ENCODE measurements at regions not wholly inside any gene's neighbourhood (a gene's known extent, or its start where the extent isn't known, plus 50 kb on each side); places are given as distances from the start of the nearest gene placed in this dataset.

- Mint-ChIP-seq H3K36me3 (ENCODE audit: low read depth) (no peaks in the 10 kb centered on the region), H3K9me3 (ENCODE audit: low read depth) (no peaks in the 10 kb centered on the region), H3K27me3 (peaks cover 19% of the 10 kb centered on the region), H3K27ac (no peak overlapping the region), H3K4me1 (no peaks in the 10 kb centered on the region), H3K4me3 (no peak overlapping the region)
- ChIA-PET CTCF (no interaction called here), POLR2A (no interaction called here)
- intact Hi-C loops (cut with DNase I, micrococcal nuclease): no loop called here
- no peak for ATAC-seq
- no peak for DNase-seq
Observed at GRCh38 chr2:176691471-176691870, 422.2 kb downstream of the MTX2 start.

- no peaks in the 10 kb centered on the region for H3K4me1 Mint-ChIP-seq
- ChIA-PET CTCF (no interaction called here), POLR2A (interaction anchor here (0.6 kb wide), 1 partner anchor 20 kb away, joined by 4 read pairs; no protein-coding TSS in a partner anchor)
Observed at GRCh38 chr2:176692533-176692932, 423.3 kb downstream of the MTX2 start.

DNA sequence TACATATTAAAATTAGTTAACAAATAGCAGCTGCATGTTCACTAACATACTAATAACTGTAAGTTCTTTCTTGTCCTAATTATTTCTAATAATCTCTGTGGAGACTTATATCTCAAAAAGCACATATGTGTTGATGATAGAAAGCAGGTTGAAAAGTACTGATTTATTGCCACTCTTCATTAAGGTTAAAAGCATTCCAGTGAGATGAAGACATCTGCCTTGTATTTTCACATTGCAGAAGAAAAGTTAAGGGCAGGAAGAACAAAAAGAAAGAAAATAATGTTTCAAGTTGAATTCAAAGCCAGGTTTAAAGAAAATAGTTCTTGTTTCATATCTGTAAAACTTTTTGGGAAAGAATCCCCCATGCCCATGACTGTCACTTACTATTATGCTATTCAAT, 429.9 kb downstream of the MTX2 start:
- POLR2A ChIA-PET: no interaction called here
- no peaks in the 10 kb centered on the region for H3K36me3 Mint-ChIP-seq (ENCODE audit: low read depth)
- no peak overlapping the region for H3K4me3 Mint-ChIP-seq
- no peak overlapping the region for H3K27ac Mint-ChIP-seq
- H3K27me3 Mint-ChIP-seq: peaks cover 9% of the 10 kb centered on the region
- DNase-seq (no peak), ATAC-seq (no peak)
- no peaks in the 10 kb centered on the region for H3K9me3 Mint-ChIP-seq (ENCODE audit: low read depth)
- H3K4me1 Mint-ChIP-seq: no peaks in the 10 kb centered on the region
- CTCF ChIA-PET: interaction anchor here (0.7 kb wide), 1 partner anchor 11 kb away, joined by 3 read pairs; no protein-coding TSS in a partner anchor
- intact Hi-C loops (cut with DNase I, micrococcal nuclease): no loop called here

More at GRCh38 chr2:176692533-176692932, 423.3 kb downstream of the MTX2 start:
- no peaks in the 10 kb centered on the region for H3K9me3 Mint-ChIP-seq (ENCODE audit: low read depth)
- no peak for ATAC-seq
- H3K36me3 Mint-ChIP-seq (ENCODE audit: low read depth): no peaks in the 10 kb centered on the region
- no peak overlapping the region for H3K27ac Mint-ChIP-seq
- no peak overlapping the region for H3K4me3 Mint-ChIP-seq
- DNase-seq: no peak
- intact Hi-C loops (cut with DNase I, micrococcal nuclease): no loop called here
- H3K27me3 Mint-ChIP-seq: peaks cover 19% of the 10 kb centered on the region

- intact Hi-C loops (cut with DNase I, micrococcal nuclease): no loop called here
- H3K36me3 Mint-ChIP-seq (ENCODE audit: low read depth): no peaks in the 10 kb centered on the region
- ATAC-seq (no peak), DNase-seq (no peak)
- peaks cover 8% of the 10 kb centered on the region for H3K27me3 Mint-ChIP-seq
- ChIA-PET CTCF (interaction anchor here (0.7 kb wide), 1 partner anchor 12 kb away, joined by 3 read pairs; no protein-coding TSS in a partner anchor), POLR2A (no interaction called here)
- H3K4me1 Mint-ChIP-seq: no peaks in the 10 kb centered on the region
- H3K27ac Mint-ChIP-seq: no peak overlapping the region
- H3K4me3 Mint-ChIP-seq: no peak overlapping the region
- no peaks in the 10 kb centered on the region for H3K9me3 Mint-ChIP-seq (ENCODE audit: low read depth)
Observed at GRCh38 chr2:176699644-176700043, 430.4 kb downstream of the MTX2 start.

GRCh38 chr2:176702131-176702530, 432.9 kb downstream of the MTX2 start:
- Mint-ChIP-seq H3K9me3 (ENCODE audit: low read depth) (no peaks in the 10 kb centered on the region), H3K36me3 (ENCODE audit: low read depth) (no peaks in the 10 kb centered on the region), H3K4me1 (no peaks in the 10 kb centered on the region), H3K27ac (no peak overlapping the region), H3K4me3 (no peak overlapping the region), H3K27me3 (peaks cover 8% of the 10 kb centered on the region)
- ChIA-PET POLR2A (no interaction called here), CTCF (interaction anchor here (1.1 kb wide), 1 partner anchor 115 kb away, joined by 3 read pairs; no protein-coding TSS in a partner anchor)
- ATAC-seq (no peak), DNase-seq (no peak)
- intact Hi-C loops (cut with DNase I, micrococcal nuclease): no loop called here

DNA sequence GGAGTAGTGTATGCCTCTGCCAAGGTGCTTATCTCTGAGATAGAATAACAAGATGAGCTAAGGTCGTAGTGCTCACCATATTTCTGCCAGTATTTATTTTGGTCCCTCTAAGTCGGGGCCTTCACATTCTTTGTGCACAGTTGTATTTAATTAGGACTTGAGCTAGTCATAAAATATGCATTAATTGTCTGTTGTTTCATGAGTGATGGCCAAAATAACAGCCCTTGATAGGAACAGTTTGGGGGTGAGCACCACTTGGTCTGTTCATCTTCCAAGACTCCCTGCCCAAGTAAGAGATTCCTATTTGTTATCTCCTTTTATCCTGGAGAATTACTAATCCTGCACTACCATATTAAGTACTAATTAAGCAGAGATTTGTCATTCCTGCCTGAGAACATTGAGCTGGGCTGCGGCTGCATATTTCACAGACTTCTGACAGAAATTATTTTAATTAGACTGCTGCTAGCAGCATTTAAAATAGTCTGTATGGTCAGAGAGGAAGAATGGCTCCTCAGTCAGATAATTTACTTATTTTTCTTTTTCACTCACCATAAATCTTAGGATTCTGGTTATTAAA, 435.1 kb downstream of the MTX2 start:
- H3K4me3 Mint-ChIP-seq: no peak overlapping the region
- no peaks in the 10 kb centered on the region for H3K36me3 Mint-ChIP-seq (ENCODE audit: low read depth)
- H3K27ac Mint-ChIP-seq: no peak overlapping the region
- DNase-seq (no peak), ATAC-seq (no peak)
- H3K27me3 Mint-ChIP-seq: peaks cover 10% of the 10 kb centered on the region
- intact Hi-C loops (cut with DNase I, micrococcal nuclease): no loop called here
- no peaks in the 10 kb centered on the region for H3K4me1 Mint-ChIP-seq
- CTCF ChIA-PET: interaction anchor here (1.0 to 1.2 kb wide), 2 partner anchors 14 to 23 kb away, joined by 3 read pairs; no protein-coding TSS in a partner anchor
- H3K9me3 Mint-ChIP-seq (ENCODE audit: low read depth): no peaks in the 10 kb centered on the region
- POLR2A ChIA-PET: no interaction called here

DNA sequence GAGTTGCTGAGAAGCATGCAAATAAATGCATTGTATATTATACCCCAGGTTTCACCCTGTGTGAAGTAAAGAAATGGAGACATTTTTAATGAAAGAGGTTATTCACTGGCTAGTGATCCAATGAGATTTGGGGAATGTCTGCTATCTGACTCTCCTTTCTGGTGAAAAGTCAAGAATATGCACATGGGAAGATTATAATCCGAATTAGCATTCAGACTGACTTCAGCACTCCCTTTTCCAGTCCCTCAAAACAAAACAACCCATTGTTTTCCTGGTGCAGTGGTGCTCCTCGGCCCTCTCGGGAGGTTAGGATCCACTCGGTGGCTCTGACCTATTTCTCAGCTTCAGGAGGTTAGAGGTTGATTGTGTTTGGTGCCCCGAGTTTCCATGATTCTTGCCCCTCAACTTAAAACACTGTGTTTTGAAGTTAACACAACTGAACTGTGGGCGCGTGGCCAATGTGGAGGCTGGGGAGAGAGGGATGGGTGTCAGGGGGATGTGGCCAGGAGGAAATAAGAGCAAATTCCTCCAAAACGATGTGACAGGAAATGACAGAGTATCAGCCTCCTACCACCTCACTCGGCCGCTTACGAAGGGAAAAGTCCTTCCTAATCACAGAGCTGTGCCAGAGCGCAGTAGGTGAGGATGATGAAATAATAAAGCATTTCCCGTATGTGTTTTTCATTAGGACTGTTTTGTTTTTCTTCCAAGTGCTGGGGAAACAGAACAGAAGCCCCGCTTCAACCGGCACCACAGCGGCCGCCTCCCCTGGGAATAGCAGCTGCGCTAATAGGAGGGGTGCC, 440.1 kb downstream of the MTX2 start:
- CTCF ChIA-PET: no interaction called here
- no peak for ATAC-seq
- Mint-ChIP-seq H3K27me3 (peaks cover 14% of the 10 kb centered on the region), H3K36me3 (ENCODE audit: low read depth) (no peaks in the 10 kb centered on the region), H3K4me1 (no peaks in the 10 kb centered on the region), H3K27ac (no peak overlapping the region), H3K9me3 (ENCODE audit: low read depth) (no peaks in the 10 kb centered on the region), H3K4me3 (no peak overlapping the region)
- intact Hi-C loops (cut with DNase I, micrococcal nuclease): no loop called here
- POLR2A ChIA-PET: no interaction called here
- DNase-seq: no peak

DNA sequence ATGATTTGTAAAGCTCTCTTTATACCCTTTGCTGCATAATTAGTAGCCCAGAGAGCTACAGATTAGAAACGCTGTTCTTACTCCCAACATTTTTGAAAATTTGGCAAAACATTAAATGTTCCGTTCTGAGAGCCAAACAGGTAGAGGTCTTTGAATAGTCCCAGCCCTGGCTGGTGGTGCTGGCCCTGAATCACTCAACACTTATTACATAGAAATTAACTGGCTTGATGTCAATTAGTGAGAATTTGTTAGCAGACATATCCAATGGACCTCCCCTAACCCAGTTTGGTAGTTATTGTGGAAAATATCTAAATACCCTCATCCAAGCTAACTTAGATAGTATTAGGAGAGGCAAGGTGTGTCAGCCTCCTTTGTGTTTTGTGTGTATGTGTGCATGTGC, 440.7 kb downstream of the MTX2 start:
- intact Hi-C loops (cut with DNase I, micrococcal nuclease): no loop called here
- ATAC-seq (no peak), DNase-seq (no peak)
- ChIA-PET CTCF (no interaction called here), POLR2A (no interaction called here)
- Mint-ChIP-seq H3K27me3 (peaks cover 14% of the 10 kb centered on the region), H3K4me3 (no peak overlapping the region), H3K36me3 (ENCODE audit: low read depth) (no peaks in the 10 kb centered on the region), H3K4me1 (no peaks in the 10 kb centered on the region), H3K9me3 (ENCODE audit: low read depth) (no peaks in the 10 kb centered on the region), H3K27ac (no peak overlapping the region)

DNA sequence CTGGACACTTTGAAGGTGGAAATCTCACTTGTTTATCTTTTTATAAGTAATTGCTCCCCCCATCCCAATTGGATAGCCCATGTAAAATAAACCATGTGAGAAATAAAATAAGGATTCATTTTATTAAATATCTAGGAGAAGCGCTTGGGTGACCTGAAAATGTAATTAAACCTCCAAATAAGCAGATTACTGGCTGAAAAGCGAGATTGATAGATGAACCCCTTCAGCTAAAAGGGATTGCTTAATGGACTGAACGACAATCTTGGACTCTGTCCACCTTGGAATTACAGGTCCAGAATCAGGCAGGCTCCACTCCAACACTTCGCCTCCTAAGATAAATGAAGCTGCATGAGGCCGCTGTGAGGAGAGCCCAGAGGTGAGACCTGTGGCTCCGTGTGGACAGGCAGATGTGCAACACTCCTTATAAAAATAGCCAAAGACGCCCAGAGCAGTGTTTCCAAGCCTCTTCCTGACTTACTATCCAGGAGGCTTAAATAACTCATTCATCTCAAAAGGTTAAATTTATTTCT, 441.5 kb downstream of the MTX2 start:
- intact Hi-C loops (cut with DNase I, micrococcal nuclease): no loop called here
- no peaks in the 10 kb centered on the region for H3K4me1 Mint-ChIP-seq
- no peak overlapping the region for H3K4me3 Mint-ChIP-seq
- no peak for DNase-seq
- peaks cover 15% of the 10 kb centered on the region for H3K27me3 Mint-ChIP-seq
- no peak for ATAC-seq
- no peaks in the 10 kb centered on the region for H3K36me3 Mint-ChIP-seq (ENCODE audit: low read depth)
- no peaks in the 10 kb centered on the region for H3K9me3 Mint-ChIP-seq (ENCODE audit: low read depth)
- no peak overlapping the region for H3K27ac Mint-ChIP-seq
- POLR2A ChIA-PET: no interaction called here
- CTCF ChIA-PET: no interaction called here

GRCh38 chr2:176725873-176726645, 456.8 kb downstream of the MTX2 start:
- intact Hi-C loops (cut with DNase I, micrococcal nuclease): no loop called here
- Mint-ChIP-seq H3K4me1 (no peaks in the 10 kb centered on the region), H3K36me3 (ENCODE audit: low read depth) (no peaks in the 10 kb centered on the region), H3K4me3 (no peak overlapping the region), H3K9me3 (ENCODE audit: low read depth) (no peaks in the 10 kb centered on the region), H3K27ac (no peak overlapping the region), H3K27me3 (peaks cover 6% of the 10 kb centered on the region)
- ChIA-PET CTCF (no interaction called here), POLR2A (interaction anchor here (0.5 kb wide), 1 partner anchor 68 kb away, joined by 3 read pairs; no protein-coding TSS in a partner anchor)
- no peak for DNase-seq
- ATAC-seq: no peak

DNA sequence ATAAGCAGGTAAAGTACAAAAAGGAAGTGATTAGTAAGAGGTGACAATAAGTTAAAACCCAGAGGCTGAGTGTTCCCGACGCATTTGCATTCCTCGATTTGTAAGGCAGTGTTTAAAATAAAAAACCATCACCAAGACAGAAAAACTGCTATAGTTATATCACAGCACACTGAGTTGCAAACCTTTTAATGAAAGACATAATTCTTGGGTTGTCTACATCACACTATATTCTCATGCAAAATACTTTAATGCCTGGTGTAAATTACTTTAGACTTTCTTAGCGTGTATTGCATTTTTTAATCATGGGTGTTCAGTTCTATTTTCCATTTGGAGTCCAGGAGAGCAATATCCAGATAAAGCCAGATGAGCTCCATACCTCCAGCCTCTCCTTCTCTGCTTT, 458.5 kb downstream of the MTX2 start:
- POLR2A ChIA-PET: no interaction called here
- Mint-ChIP-seq H3K4me3 (no peak overlapping the region), H3K27ac (no peak overlapping the region), H3K27me3 (peaks cover 4% of the 10 kb centered on the region), H3K4me1 (no peaks in the 10 kb centered on the region), H3K9me3 (ENCODE audit: low read depth) (no peaks in the 10 kb centered on the region), H3K36me3 (ENCODE audit: low read depth) (no peaks in the 10 kb centered on the region)
- CTCF ChIA-PET: interaction anchor here (0.7 to 1.5 kb wide), 2 partner anchors 11 to 47 kb away, joined by 3 to 4 read pairs; no protein-coding TSS in a partner anchor
- intact Hi-C loops (cut with DNase I, micrococcal nuclease): no loop called here
- no peak for DNase-seq
- ATAC-seq: no peak

Data from activated CD4-positive, alpha-beta T cell treated with anti-CD3 and anti-CD28 coated beads for 36 hours (primary cell).